ENCODE measurements at regions not wholly inside any gene's neighbourhood (a gene's known extent, or its start where the extent isn't known, plus 50 kb on each side); places are given as distances from the start of the nearest gene placed in this dataset.

DNA sequence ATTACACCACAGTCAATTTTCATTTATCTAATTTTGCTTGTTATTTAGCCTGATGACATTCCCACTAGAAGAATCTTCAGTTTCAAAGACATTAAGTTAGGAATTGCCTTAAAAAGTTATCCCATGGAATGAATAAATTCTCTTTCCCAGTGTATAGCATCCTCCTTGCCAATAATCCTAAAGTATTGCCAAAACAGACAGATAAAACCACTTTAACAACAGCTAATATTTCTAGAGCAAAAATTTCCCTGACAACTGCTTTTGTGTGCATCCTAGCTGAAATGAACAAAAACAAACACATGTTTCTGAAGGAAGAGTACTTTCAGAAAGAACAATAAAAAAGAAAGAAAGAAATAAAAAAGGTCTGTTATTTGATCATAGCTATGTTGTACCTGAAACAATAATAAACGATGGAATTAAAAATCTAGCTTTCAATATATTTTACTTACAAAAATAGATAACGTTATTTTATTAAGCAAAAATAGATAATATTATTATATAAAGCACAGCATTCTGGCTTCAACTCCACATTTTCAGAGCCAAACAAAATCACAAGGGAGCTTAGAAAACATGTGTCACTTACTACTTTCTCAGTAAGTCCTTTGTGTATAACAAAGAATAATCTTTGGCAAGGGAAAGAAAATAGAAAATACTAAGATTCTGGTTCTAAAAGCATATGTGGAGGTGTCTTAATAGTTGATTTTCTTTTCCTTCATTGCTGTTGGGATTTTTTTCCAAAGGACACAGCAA lies 939.0 kb upstream of the CRIM1 start:
- DNase-seq, result no peak

DNA sequence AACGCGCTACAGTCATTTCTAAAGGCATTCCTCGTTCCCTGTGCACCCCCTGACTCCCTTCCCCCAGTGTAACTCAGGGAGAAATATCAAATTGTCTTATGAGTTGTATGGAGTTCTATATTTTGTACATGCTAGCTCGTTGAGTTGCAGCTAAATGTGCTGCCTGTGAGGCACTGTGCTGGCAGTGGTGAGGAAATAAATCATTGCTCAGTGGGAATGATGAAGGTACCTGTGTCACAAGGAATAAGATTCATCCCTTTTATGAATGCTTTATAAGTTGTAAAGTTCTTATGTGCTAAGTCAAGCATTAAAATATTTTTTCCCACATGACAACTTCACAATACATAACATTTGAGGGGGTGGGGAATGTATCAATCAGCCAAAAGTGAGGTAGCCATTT lies 939.6 kb upstream of the CRIM1 start:
- no peak for DNase-seq

DNA sequence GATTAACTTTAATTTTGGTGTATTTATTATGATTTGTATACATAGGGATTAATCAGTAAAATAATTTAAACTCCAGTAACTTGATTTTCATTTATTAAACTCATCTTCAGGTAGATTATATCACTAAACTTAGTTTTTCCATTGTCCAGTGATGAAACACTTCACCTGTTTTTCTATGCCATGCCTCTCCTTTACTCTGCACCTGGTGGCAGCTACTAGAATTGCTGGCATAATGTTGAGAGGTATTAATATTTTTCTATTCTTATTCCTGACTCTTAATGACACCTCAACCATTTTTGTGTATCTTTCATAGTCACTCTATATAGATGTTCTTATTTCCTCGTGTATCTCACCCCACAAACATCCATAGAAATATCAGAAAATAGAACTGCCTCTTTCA lies 940.3 kb upstream of the CRIM1 start:
- DNase-seq, result no peak

DNA sequence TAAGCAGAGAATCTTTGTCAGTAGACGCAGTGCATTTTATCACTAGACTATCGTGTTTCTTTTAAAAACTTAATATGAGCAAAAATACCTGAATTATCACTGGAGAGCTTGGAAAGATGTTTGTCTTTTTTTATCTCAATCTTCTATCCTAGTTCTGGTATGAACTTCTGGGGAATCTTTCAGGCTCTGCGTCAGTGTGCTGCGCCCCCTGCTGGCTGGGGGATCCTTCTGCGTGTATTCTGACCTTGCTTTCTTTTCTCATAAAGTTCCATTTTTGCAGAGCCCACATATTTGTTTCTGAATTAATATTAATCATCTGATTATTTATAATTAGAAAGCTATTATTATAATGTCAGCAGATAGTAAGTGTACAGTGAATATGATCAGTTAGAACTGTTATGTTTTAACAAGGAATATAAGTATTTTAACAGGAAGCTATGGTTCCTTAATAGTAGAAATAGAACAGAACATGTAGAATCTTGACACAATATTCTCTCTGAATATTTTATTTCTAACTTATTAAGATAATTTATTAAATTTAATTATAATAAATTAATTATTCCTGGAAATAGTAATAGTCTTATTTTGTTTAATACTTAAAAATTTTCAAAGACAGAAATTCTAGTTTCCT lies 945.0 kb upstream of the CRIM1 start:
- peak; percentile 42 for DNase-seq

DNA sequence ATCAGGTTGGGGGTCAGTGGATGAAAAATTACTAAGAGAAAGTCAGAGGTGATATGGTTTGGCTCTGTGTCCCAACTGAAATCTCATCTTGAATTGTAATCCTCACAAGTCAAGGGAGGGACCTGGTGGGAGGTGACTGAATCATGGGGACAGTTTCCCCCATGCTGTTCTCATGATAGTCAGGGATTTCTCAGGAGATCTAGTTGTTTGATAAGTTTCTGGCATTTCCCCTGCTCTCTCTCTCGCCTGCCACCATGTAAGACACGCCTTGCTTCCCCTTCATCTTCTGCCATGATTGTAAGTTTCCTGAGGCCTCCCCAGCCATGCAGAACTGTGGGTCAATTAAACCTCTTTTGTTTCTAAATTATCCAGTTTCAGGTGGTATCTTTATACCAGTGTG lies 945.8 kb upstream of the CRIM1 start:
- DNase-seq, result no peak

DNA sequence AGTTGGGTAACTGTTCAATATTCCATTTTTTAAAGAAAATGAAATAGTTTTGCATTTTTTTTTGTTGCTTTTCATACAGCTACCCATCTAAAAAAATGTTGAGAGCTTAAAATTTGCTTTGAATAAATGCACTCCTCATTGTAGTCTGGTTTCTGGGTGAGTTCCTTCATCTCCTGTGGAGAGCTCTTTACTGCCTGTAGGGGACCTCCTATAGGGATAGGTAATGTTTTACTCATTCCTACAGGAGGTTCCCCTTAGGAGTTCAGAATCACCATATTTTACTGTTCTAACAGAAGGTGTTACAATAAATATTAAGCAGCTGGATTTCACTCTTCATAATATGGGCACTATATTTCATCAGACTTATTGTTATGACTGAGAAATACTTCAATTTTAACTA lies 947.3 kb upstream of the CRIM1 start:
- no peak for DNase-seq

DNA sequence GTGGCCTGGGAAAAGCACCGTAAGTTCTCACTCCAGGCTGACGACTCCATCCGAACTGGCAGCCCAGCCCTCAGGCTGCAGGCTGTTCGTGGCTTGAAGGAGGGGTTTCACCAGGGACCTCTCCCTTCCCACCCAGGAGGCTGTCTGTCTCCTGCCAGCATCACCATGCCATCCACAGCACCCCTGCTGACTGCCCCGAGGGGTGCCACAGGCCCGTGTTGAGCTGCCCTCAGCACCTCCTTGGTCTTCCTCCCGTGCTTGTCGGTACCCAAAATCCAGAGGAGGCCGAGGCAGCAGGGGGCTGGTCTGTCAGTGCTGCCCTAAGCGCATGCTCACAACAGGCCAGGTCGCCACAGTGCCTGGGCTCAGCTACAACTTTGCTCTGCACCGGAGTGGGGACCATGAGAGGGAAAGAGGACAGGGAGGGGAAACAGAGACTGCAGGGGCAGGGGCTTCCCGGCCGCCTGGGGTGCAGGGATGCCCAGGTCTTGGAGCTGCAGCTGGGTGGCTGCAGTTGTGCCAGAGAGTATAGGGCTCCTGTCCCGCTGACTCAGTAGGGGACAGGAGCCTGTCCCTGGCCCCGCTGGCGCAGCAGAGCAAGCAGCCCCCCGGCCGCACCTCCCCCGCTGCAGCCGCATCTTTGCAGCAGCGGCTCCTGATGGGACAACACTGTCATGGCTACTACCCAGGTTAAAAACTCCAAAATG lies 963.7 kb upstream of the CRIM1 start:
- no peak for DNase-seq

DNA sequence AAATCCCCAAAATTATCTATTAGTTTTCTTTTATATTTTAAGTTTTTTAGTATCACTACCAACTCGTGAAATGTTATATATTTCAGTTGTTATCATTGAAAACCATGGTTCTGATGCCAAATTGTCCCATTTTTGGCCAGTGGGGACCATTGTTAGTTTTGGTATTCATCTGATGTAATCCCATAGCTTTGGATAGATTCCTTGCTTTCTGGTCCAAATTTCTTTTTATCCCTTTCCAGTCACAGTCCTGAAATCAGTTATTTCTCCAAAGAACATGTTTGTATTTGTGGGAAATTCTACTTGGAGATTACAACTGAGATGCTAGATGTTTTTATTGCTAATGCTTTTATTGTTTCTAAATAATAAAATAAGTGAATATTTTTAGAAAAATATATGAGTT lies 976.8 kb upstream of the CRIM1 start:
- DNase-seq, result no peak

DNA sequence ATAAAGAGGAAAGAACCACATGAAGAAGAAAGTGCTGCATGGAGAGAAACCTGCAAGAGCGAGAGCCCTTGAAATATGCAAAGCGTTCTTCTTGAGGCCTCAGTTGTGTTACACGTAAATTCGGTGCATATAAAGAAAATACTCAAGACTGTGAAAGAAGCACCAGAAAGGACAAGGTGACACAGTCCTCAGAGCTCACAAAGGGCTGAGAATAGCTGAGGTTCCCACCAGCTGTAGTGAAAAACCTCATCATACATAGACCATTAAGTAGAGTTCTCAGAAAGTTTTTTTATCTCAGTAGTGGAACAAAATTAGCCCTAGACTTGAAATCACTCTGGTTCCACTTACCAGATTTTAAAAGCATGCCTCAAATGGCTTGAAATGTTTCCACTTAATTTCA lies 980.7 kb upstream of the CRIM1 start:
- no peak for DNase-seq

DNA sequence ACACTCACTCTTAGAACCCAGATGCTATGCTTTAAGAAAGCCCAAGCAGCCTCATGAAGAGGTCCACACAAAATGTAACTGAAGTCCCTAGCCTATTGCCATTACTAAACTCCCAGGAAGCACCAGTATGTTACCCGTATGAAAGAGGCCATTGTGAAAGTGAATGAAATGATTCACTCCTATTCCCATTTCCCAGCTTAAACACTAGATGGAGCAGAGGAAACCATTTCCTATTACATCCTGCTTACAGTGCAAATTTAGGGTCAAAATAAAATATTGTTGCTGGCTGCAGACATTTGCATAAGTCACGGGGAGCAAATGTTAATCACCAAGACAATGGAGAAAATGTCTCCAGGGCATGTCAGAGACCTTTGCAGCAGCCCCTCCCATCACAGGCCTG lies 989.7 kb upstream of the CRIM1 start:
- DNase-seq, result no peak

DNA sequence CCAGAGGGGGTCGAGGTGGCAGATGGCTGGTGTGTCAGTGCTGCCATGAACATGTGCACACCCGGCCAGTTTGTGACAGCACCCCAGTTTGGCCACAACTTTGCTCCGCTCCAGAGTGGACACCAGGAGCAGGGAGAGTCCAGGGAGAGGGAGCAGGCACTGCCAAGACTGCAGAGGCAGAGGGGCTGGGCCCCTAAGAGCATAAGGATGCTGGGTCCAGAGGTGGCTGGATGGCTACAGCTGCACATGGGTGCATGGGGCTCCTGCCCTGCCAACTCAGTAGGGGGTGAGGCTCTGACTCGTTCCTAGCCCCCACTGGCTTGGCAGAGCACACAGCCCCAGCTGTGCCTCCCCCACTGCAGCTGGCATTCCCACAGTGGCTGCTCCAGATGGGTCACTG lies 999.2 kb upstream of the CRIM1 start:
- no peak for DNase-seq

DNA sequence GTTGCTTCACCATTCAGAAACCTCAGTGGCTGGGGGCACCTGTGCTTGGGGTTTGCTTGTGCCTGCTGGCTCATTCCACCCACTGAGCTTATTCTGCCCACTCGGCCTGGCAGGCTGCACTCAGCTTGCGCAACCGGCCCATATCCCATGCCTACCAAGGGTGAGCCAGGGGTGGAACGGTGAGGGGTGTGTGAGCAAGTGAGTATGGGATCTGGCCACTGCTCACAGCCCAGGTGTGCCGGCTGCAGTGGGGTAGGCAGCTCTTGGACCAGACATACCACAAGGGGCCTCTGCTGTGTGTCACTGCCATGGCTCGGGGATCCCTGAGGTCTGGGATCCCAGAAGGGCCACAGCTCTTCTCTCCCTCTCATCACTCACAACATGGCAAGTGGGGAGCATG lies 1000.5 kb upstream of the CRIM1 start:
- no peak for DNase-seq

DNA sequence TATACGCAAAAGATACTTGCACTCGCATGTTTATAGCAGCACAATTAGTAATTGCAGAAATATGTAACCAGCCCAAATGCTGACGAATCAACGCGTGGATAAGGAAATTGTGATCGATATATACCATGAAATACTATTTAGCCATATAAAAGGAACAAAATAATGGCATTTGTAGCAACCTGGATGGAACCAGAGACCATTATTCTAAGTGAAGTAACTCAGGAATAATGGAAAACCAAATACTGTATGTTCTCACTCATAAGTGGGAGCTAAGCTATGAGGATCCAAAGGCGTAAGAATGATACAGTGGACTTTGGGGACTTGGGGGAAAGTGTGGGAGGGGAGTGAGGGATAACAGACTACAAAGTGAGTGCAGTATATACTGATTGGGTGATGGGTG lies 1008.0 kb upstream of the CRIM1 start:
- no peak for DNase-seq

DNA sequence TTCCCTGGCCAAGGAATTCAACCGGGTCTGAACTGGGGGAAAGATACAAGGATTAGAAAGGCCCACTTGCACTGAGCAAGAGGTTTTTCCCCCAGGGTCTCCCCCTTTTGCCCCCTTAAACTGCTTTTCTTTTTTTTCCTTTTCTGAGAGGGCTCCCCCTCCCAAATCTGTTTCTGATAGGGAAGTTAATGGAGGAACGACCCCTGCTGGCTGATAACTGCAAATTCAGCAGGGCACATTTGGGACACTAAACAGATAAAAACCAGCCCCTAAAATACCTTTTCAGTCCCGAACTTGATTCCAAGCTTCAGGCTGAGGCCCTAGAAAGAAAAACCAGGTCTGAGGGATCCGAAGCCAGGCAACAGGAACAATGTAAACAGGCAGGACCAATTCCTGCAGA lies 1012.4 kb upstream of the CRIM1 start:
- DNase-seq, result no peak

DNA sequence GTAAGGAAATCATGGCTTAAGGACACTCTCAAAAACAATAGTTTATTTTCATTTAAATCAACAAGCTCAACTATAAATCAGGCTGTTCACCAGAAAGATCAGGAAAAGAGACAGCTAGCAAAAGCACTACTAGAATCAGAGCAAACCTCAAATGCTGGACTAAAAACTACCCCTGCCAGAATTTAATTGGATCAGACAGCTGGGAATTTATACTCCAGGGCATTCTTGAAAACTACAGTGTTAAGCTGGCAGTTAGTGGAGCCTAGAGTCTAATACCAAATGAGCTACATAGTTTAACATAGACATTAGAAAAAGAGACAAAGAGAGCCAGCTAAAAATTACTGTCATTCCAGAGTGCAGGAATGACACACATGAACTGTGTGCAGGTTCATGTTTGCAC lies 1016.4 kb upstream of the CRIM1 start:
- DNase-seq, result no peak

DNA sequence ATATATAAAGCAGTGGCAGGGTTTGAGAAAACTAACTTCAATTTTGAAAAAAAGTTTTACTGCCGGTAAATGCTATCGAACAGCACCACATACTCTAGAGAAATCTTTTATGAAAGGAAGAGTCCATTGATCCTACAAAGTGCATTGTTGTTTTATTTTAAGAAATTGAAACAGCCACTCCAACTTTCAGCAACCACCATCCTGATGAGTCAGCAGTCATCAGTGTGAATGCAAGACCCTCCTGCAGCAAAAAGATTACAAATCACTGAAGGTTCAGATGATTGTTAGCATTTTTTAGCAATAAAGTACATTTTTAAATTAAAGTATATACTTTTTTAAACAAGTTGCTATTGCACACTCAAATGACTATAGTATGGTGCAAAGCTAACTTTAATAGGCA lies 1017.7 kb upstream of the CRIM1 start:
- no peak for DNase-seq

DNA sequence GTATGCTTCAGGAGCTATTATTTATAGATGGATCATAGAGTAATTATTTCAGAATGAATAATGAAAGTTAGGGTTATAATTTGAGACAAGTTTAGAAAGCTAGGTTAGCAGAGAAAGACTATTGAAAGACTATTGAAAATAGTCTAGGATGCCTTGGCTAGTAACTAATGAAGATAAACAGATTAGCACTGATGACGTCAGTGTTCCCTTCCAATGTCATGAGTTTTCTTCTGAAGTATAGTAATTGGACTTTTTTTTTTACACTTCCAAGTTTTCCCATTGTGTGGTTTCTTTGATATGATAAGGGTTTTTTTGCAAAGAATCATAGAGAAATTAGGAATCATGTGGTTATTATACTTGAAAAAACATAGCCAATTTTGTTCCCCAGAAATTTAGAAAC lies 1041.5 kb upstream of the CRIM1 start:
- DNase-seq, result no peak

DNA sequence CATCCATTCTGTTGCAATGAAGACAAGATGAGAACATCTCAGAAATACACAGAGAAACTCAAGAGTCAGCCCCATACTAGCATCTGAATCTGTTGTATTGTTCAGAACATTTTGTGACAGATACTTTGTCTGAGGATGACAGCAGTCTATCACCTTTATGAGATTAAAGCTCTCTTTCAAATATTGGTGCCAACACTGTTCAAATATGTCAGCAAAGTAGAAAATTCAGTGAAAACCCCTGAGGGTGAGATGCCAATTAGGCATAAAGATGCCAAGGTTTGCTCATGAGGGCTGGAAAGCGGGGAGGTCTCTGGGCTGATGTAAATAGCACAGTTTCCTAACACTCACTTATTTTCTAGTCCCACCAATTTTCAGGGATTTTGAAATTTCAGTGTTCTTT lies 1054.2 kb upstream of the CRIM1 start:
- DNase-seq, result no peak

DNA sequence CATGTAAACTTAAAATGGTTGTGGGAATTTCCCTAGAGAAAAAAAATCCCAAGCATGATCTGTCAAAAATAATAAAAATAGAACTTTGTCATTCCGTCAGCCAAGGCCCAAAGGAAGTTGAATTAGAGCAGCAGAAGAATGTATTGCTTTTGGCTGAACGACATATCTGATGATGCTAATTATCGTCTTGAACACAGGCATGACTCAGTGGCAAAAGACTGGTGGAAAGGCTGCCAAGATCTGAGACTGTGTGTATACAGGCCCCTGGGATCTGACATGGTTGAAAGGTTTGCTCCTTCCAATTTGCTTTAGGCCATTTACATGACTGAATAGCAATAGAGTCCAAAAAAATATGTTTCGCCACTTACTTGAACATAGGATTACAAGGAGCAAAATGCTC lies 1057.1 kb upstream of the CRIM1 start:
- DNase-seq, result no peak

DNA sequence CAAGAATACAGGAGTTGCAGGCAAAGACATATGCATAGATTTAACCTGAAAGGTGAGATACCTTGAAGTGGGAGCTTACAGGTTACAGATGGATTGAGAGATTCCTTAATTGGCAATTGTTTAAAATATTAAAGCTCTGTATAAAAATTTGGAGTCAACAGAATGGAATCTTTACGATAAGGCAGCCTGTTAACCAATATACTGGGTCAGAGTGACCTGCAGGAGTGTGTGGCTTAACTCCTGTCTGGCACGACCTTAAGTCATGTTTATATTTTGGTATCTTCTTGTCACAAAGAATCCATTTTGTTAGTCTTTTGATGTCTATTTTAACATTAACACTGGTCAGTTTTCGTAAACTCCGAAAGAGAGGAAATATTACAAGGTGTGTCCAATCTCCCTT lies 1058.2 kb upstream of the CRIM1 start:
- no peak for DNase-seq

DNA sequence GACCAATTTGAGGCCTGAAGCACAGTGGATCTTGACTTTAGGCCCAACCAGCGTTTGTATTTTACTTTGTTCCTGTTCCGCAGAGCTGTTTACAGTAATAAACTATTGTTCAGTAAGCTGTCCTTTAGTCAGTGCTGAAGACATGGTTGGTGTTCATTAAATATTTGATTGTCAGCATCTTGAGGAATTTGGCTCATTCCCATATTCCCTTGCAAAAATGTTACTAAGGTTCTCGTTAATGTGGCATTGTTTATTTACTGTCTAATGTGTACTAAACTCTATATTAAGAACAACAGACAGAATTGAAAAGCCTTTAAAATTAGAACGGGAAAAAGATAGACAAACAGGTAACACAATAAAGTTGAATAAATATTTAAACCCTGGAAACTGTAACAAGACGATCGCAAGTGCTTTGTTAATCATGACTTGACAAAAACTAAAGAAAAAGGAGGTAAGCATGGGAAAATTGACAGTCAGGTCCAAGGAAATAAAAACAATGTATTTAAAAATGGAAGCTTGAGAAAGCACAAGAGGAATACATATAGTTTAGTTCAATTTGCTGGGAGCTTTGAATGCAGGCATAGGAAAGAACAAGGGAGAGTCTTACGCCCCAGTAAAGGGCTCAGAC lies 1060.8 kb upstream of the CRIM1 start:
- no peak for DNase-seq

DNA sequence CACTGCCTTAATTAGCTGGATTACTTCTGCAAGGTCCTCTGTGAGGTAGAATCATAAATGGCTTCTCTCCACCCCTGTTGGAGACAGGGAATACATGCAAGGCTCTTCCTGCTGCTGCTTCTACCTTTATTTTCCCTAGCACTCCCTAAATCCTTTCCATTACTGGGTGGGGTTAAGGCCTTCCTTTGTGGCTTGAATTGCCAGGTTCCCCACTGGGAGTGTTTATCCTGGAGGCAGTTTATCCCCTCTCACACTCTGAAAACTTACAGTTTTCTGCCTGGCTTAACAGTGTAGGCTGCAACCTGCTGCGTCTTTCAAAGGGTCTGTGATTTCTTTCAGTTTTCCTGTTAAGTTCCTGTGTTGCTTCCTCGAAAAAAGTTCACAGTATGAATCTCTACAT lies 1062.3 kb upstream of the CRIM1 start:
- DNase-seq, result no peak

DNA sequence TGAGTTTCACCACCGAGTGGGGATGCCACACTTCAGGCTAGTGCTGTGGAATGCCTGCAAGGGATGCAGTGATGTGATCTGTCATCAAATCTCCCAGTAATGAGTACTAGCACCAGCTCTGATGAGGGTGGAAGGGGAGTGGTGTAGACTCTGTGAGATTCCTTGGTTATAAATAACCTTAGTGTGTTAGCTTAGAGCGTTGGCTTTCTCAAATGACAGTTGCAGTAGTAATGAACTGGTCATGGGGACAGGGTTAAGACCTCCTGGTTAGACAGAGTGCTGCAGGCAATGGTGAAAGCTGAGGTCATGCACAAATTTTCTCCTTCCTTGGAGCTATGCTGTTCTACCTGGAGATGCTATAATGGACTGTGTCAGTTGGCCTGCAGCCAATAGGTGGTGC lies 1063.4 kb upstream of the CRIM1 start:
- no peak for DNase-seq

DNA sequence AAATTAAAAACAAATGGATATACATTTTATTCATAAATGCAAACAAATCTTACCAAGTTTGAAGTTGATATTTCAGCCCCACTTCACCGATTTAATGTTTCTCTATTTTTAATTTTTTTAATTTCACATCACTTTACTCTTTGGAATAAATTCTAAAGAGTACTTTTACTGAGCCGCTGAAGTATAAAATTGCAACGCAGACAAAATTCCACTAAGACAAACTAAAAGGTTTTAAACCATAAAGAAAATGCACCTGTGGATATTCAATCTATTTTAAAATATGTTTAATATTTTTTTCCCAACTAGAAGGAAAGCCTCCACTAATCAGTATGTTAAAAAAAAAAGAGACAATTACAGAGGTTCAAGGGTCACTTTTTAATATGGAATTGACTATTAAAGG lies 1073.9 kb upstream of the CRIM1 start:
- no peak for DNase-seq

All from activated CD4-positive, CD25-positive, alpha-beta regulatory T cell treated with anti-CD3 and anti-CD28 coated beads, Interleukin-2, amount 50 U/mL, for 72 hours (primary cell).